Fibroblast of skin of right quadriceps (primary cell): ENCODE measurements at regions not wholly inside any gene's neighbourhood (a gene's known extent, or its start where the extent isn't known, plus 50 kb on each side); places are given as distances from the start of the nearest gene placed in this dataset.

Source experiments
- DNase-seq: peaks from one replicate; pipeline ENCODE4 v3.0.0-alpha.2; 2013

GRCh38 chr1:65486613-65487012 lies 66.1 kb downstream of the LEPR start:
- DNase-seq, result no peak

GRCh38 chr1:65489481-65489880 lies 69.0 kb downstream of the LEPR start:
- no peak for DNase-seq

- no peak for DNase-seq
Measured at GRCh38 chr1:65490231-65491009, 70.0 kb downstream of the LEPR start.

- no peak for DNase-seq
Measured at GRCh38 chr1:65491472-65491871, 71.0 kb downstream of the LEPR start.

- no peak for DNase-seq
Measured at GRCh38 chr1:65493802-65494201, 73.3 kb downstream of the LEPR start.

GRCh38 chr1:65494671-65495070 lies 74.2 kb downstream of the LEPR start:
- DNase-seq, result no peak

GRCh38 chr1:65495137-65495536 lies 74.7 kb downstream of the LEPR start:
- DNase-seq, result no peak

- no peak for DNase-seq
Measured at GRCh38 chr1:65497256-65497830, 76.9 kb downstream of the LEPR start.

GRCh38 chr1:65503427-65503826 lies 83.0 kb downstream of the LEPR start:
- DNase-seq, result peak; percentile 36

- no peak for DNase-seq
Measured at GRCh38 chr1:65504263-65504662, 83.8 kb downstream of the LEPR start.

GRCh38 chr1:65505547-65506300 lies 85.3 kb downstream of the LEPR start:
- DNase-seq, result peak; percentile 67

- DNase-seq, result peak; percentile 42
Measured at GRCh38 chr1:65508051-65508450, 87.6 kb downstream of the LEPR start.

GRCh38 chr1:65509912-65510680 lies 89.6 kb downstream of the LEPR start:
- DNase-seq, result peak; percentile 88

- no peak for DNase-seq
Measured at GRCh38 chr1:65510961-65511360, 90.5 kb downstream of the LEPR start.

- DNase-seq, result no peak
Measured at GRCh38 chr1:65512383-65512782, 91.9 kb downstream of the LEPR start.

GRCh38 chr1:65512967-65513780 lies 92.7 kb downstream of the LEPR start:
- no peak for DNase-seq

GRCh38 chr1:65514041-65514440 lies 93.6 kb downstream of the LEPR start:
- DNase-seq, result peak; percentile 44

GRCh38 chr1:65524931-65525265 lies 104.4 kb downstream of the LEPR start:
- no peak for DNase-seq

GRCh38 chr1:65525266-65526048 lies 105.0 kb downstream of the LEPR start:
- DNase-seq, result no peak

- no peak for DNase-seq
Measured at GRCh38 chr1:65526049-65526556, 105.6 kb downstream of the LEPR start.

GRCh38 chr1:65527190-65527589 lies 106.7 kb downstream of the LEPR start:
- peak; percentile 70 for DNase-seq
